ENCODE measurements at regions not wholly inside any gene's neighbourhood (a gene's known extent, or its start where the extent isn't known, plus 50 kb on each side); places are given as distances from the start of the nearest gene placed in this dataset.
A peak's percentile ranks its signal among the peaks of the same experiment; 100 is the strongest.

DNA sequence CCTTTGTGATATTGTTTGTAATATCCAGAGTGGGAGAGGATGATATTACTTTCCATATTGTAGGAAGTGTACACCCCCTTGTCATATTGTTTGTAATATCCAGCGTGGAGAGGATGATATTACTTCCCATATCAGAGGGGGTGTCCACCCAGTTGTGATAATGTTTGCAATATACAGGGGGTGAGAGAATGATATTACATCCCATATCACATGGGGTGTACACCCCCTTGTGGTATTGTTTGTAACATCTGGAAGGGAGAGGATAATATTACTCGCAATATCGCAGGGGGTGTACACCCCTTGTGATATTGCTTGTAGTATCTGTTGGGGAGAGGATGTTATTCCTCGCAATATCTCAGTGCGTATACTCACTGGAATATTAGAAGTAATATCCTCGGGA lies 61.5 kb downstream of the PRSS23 start:
- intact Hi-C loops (cut with DNase I; ENCODE audit: low total_unique reads): no loop called here

DNA sequence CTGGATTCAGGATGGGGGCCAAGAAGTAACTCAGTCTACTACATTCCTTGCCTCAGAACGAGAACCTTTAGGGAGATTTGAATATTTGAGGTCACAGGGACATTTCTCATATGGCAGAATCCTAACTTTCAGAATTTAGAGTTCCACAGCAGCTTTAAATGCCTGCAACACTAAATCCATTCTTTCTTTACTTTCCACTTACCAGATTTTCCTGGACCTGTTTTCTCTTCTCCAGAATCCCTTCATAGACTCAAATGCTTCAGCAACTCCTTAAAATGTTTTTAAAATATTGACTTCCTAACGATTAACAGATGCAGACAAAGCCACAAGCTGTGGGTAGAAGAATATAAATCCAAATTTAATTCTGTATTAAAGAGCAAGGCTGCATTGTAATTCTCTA lies 63.1 kb downstream of the PRSS23 start:
- TF ChIP-seq, protein P1, sequence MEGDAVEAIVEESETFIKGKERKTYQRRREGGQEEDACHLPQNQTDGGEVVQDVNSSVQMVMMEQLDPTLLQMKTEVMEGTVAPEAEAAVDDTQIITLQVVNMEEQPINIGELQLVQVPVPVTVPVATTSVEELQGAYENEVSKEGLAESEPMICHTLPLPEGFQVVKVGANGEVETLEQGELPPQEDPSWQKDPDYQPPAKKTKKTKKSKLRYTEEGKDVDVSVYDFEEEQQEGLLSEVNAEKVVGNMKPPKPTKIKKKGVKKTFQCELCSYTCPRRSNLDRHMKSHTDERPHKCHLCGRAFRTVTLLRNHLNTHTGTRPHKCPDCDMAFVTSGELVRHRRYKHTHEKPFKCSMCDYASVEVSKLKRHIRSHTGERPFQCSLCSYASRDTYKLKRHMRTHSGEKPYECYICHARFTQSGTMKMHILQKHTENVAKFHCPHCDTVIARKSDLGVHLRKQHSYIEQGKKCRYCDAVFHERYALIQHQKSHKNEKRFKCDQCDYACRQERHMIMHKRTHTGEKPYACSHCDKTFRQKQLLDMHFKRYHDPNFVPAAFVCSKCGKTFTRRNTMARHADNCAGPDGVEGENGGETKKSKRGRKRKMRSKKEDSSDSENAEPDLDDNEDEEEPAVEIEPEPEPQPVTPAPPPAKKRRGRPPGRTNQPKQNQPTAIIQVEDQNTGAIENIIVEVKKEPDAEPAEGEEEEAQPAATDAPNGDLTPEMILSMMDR (IDR thresholded peaks at IDR 0.05): no peak
- no peak for TF ChIP-seq POLR2A (IDR thresholded peaks at IDR 0.05)
- intact Hi-C loops (cut with DNase I; ENCODE audit: low total_unique reads): no loop called here
- no peak overlapping the region for H3K4me3 ChIP-seq (ENCODE audit: low read depth, poor library complexity, severe bottlenecking)
- no peak for DNase-seq (ENCODE audit: low spot score in 2 of 2)
- 35 to 45% methylated on average over 2 of the region's 2 CpGs for WGBS, 2 donors

More for the DNA sequence above, 61.5 kb downstream of the PRSS23 start:
- no peak for DNase-seq (ENCODE audit: low spot score in 2 of 2)
- TF ChIP-seq POLR2A (IDR thresholded peaks at IDR 0.05): no peak
- TF ChIP-seq, protein P1 (IDR thresholded peaks at IDR 0.05): no peak
- no peak overlapping the region for H3K4me3 ChIP-seq (ENCODE audit: low read depth, poor library complexity, severe bottlenecking)
- 82 to 95% methylated on average over 6 of the region's 6 CpGs for WGBS, 2 donors

- WGBS, 2 donors: 68 to 100% methylated on average over 1 of the region's 1 CpG
- no peak for DNase-seq (ENCODE audit: low spot score in 2 of 2)
- intact Hi-C loops (cut with DNase I; ENCODE audit: low total_unique reads): no loop called here
- no peak overlapping the region for H3K4me3 ChIP-seq (ENCODE audit: low read depth, poor library complexity, severe bottlenecking)
- TF ChIP-seq, protein P1 (IDR thresholded peaks at IDR 0.05): no peak
- no peak for TF ChIP-seq POLR2A (IDR thresholded peaks at IDR 0.05)
These were observed 65.1 kb downstream of the PRSS23 start for GRCh38 chr11:86865436-86865835.

DNA sequence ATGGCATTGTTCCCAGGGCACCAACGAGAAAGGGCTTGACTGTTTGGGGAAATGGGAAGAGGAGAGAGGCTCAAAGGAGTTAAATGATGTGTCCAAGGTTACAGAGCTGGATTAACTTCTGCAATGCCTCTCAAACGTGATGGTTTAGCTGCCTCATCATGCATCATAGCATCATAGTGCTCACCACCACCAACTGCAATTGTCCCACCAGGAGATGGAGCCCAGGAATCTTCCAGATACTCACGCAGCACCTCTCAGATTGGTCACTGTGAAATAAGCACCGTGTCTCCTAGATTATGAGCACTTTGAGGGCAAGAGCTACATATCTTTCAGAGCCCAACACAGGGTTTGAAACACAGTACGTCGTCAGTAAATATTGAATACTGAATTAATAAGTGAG lies 69.2 kb downstream of the PRSS23 start:
- DNase-seq (ENCODE audit: low spot score in 2 of 2): no peak
- TF ChIP-seq, protein P1 (IDR thresholded peaks at IDR 0.05): no peak
- TF ChIP-seq POLR2A (IDR thresholded peaks at IDR 0.05): no peak
- intact Hi-C loops (cut with DNase I; ENCODE audit: low total_unique reads): no loop called here
- H3K4me3 ChIP-seq (ENCODE audit: low read depth, poor library complexity, severe bottlenecking): no peak overlapping the region
- WGBS, 2 donors: 42% methylated on average over 6 of the region's 6 CpGs

DNA sequence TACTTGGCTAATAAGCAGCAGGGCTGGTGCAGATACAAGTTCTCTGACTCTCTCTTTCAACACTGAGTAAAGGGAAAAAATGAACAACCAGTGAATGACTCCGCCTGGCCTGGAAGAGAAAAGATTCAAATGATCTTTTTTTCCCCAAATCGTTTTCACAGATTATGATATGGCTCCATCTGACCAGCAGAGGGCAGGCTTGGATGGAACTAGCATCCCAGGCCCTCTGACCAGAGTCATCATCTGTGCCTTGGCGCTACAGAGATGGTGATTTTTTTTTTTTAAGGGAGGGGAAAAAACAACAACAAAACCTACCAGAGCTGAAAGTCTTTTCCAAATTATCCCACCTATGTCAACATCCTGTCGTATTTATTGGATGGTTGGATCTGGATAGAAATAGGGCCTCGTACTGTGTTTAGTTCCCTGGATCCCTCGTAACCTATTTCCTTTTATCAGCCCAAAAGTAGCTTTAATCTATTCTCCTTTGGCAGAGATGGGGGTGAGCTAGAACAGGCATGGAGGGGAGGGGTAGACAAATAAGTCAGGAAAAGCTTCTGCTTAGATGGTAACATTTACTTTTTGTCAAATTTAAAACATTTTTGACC lies 69.7 kb downstream of the PRSS23 start:
- intact Hi-C loops (cut with DNase I; ENCODE audit: low total_unique reads): no loop called here
- no peak overlapping the region for H3K4me3 ChIP-seq (ENCODE audit: low read depth, poor library complexity, severe bottlenecking)
- WGBS, 2 donors: 36 to 37% methylated on average over 6 of the region's 6 CpGs
- DNase-seq (ENCODE audit: low spot score in 2 of 2): peak; percentile 63 to 89
- no peak for TF ChIP-seq POLR2A (IDR thresholded peaks at IDR 0.05)
- TF ChIP-seq, protein P1 (IDR thresholded peaks at IDR 0.05): no peak

GRCh38 chr11:86873573-86874083 lies 73.3 kb downstream of the PRSS23 start:
- DNase-seq (ENCODE audit: low spot score in 2 of 2): no peak
- 81 to 87% methylated on average over 2 of the region's 2 CpGs for WGBS, 2 donors
- no peak overlapping the region for H3K4me3 ChIP-seq (ENCODE audit: low read depth, poor library complexity, severe bottlenecking)
- intact Hi-C loops (cut with DNase I; ENCODE audit: low total_unique reads): no loop called here
- no peak for TF ChIP-seq POLR2A (IDR thresholded peaks at IDR 0.05)
- TF ChIP-seq, protein P1 (IDR thresholded peaks at IDR 0.05): no peak
